ENCODE measurements at regions not wholly inside any gene's neighbourhood (a gene's known extent, or its start where the extent isn't known, plus 50 kb on each side); places are given as distances from the start of the nearest gene placed in this dataset.

- no peak for DNase-seq (ENCODE audit: low read depth in 2 of 3, low spot score in 1 of 3)
Measured at GRCh38 chr3:104685492-104685891, 681.2 kb upstream of the ALCAM start.

- DNase-seq (ENCODE audit: low read depth in 2 of 3, low spot score in 1 of 3): no peak
Measured at GRCh38 chr3:104687362-104687761, 679.3 kb upstream of the ALCAM start.

GRCh38 chr3:104696470-104696869 is 670.2 kb upstream of the ALCAM start:
- DNase-seq (ENCODE audit: low read depth in 2 of 3, low spot score in 1 of 3): no peak

- no peak for DNase-seq (ENCODE audit: low read depth in 2 of 3, low spot score in 1 of 3)
Measured at GRCh38 chr3:104711406-104711805, 655.3 kb upstream of the ALCAM start.

DNA sequence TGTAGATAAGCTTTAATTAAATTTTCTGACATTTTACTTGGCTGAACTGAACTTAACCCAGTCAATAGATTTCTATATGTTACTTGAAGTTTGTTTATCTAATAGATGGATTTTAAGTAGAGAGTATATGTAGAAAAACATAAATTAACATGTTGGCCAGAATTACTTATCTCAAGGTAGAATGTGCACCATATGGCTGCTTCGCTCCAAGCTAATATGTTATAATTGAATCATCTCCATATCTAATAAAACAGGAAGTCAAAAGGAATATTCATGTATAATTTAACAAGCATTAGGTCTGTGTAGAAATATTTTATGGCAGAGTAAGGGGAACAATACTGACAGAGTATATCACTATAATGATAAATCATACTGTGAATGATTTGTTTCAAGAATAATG is 650.7 kb upstream of the ALCAM start:
- no peak for DNase-seq (ENCODE audit: low read depth in 2 of 3, low spot score in 1 of 3)

DNA sequence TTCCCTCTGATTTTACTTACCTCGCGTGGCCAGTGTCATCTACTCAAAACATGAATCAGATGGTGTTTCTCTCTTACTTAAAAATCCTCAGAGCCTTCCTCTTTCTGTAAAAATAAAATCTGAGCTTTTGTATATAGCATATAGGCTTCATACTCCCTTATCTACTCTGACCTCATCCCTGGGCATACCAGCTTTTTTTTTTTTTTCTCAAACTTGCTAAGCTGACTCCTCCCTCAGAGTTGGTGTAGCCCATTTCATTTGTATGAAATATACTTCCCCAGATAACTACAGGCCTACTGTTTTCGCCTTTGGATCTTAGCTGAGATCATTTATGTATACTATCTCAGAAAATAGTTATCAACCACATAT is 648.9 kb upstream of the ALCAM start:
- no peak for DNase-seq (ENCODE audit: low read depth in 2 of 3, low spot score in 1 of 3)

DNA sequence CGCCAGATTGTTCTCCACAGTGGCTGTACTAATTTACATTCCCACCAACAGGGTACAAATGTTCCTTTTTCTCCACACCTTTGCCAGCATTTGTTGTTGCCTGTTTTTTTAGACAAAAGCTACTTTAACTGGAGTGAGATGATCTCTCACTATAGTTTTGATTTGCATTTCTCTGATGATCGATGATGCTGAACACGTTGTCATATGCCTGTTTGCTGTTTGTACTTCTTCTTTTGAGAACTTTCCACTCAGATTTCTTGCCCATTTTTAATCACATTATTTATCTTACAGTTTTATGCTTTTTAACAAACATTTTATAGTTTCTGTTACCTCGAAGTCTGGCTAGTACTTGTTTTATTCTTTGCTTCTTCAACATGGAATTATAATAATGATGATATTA is 643.7 kb upstream of the ALCAM start:
- DNase-seq (ENCODE audit: low read depth in 2 of 3, low spot score in 1 of 3): no peak

DNA sequence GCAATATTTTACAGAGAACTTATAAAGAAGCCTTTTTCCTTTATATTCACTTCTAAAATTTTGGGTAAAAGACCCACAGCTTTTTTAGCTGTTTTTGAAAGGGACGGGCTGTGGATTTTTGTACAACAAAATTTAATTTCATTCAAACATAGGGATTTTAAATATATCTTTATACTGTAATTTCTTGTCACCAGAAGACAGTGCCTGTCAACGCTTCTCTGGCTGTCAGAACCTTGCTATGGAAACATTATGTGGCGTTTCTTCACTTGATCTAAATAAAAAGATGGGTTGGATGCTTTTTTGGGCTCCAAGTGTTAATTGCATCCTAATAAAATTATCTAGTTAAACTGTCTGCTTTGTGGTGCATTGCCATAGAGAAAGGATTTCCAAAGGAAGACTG is 635.6 kb upstream of the ALCAM start:
- DNase-seq (ENCODE audit: low read depth in 2 of 3, low spot score in 1 of 3): no peak

DNA sequence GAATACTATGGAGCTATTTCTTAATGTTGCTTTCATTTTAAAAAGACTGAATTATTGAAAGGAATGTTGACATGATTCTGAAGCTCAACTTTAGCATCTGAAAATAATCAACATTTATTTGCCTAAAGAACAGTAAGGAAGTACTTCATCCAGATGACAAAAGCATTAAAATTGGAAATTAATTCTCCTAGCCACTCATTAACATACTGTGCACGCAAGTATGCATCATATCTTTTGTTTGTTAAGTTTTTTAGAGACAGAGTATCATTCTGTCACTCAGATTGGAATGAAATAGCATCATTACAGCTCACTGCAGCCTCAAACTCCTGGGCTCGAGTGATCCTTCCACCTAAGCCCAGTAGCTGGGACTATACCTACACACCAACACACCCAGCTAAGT is 632.1 kb upstream of the ALCAM start:
- DNase-seq (ENCODE audit: low read depth in 2 of 3, low spot score in 1 of 3): no peak

DNA sequence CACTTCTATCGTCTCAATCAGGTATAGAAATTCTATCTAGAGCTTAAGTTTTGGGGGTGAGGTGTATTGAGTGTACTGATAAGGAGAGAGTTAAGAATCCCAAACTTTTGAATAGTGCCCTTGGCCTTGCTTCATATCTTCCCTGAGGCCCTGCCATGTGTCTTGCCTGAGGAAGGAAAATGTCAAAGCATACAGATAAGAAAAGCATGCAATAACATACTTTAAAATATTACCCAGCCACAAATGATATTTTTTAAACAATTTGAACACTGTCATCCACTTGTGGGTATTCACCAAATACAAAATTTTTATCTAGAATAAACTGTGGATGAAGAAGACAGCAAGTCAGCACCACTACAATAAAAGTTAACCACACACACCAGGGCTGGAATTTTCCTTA is 631.0 kb upstream of the ALCAM start:
- DNase-seq (ENCODE audit: low read depth in 2 of 3, low spot score in 1 of 3): no peak

- no peak for DNase-seq (ENCODE audit: low read depth in 2 of 3, low spot score in 1 of 3)
Measured at GRCh38 chr3:104738271-104738670, 628.4 kb upstream of the ALCAM start.

DNA sequence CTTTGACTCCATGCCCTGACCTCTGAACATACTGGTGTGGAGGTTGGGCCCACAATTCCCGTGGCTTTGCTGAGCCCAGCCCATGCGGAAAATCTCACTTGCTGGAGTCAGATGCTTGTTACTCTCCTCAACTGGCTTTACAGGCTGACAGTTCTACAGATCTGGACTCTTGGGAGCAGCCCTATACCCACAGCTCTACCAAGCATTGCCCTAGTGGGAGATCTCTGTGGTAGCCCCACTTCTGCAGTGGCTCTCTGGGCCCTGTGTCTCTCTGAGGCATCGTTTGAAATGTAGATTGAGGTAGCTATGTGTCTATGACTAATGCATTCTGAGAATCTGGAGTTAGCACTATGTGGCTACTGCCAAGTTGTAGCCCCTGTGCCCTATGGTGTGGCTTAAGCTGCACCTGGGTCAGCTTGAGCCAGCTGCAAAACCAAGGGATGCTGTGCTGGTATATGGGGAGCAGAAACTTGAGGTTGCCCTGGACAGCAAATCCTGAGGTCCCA is 625.8 kb upstream of the ALCAM start:
- no peak for DNase-seq (ENCODE audit: low read depth in 2 of 3, low spot score in 1 of 3)

DNA sequence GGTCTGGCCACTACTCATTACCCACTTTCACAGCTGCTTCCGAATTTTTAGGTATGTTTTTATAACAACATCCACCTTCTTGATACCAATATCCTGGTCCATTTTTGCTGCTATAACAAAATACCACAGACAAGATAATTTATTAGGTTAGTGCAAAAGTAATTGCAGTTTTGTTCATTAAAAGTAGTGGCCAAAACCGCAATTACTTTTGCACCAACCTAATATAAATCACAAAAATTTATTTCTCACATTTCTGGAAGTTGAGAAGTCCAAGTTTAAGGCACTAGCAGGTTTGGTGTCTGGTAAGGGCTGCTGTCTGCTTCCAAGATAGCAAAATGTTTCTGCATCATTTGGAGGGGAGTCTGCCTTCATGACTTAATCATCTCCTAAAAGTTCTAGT is 624.7 kb upstream of the ALCAM start:
- no peak for DNase-seq (ENCODE audit: low read depth in 2 of 3, low spot score in 1 of 3)

DNA sequence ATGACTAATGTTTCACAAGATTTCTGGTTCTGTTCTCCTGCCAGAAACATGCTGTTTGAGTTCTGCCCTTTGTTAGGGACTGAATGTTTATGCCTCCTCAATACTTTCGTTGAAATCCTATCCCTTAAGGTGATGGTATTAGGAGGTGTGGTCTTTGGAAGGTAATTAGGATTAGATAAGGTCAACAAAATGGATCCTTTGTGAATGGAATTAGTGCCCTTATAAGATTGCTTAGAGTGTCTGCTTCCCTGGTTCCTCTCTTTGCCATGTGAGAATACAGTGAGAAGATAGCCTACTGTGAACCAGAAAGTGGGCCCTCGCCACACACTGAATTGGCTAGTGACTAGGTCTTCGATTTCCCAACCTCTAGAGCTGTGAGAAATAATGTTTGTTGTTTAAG is 621.4 kb upstream of the ALCAM start:
- DNase-seq (ENCODE audit: low read depth in 2 of 3, low spot score in 1 of 3): no peak

DNA sequence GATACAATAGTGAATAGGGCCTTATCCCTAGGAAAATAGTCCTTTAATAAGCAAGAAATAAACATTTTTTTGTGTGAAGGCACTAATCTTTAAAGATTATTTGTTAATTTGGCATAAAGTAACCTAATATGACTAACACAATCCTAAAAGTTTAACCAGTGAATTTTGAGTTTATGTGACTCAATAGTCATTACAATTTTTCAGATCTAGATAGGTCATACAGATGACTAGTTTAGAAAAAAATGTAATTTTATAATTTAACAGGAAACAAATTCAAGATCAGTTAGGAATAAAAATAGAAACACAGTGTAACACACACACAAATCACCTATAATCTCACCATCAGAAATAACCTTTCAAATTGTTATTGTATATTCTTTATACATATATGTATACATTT is 620.7 kb upstream of the ALCAM start:
- no peak for DNase-seq (ENCODE audit: low read depth in 2 of 3, low spot score in 1 of 3)

DNA sequence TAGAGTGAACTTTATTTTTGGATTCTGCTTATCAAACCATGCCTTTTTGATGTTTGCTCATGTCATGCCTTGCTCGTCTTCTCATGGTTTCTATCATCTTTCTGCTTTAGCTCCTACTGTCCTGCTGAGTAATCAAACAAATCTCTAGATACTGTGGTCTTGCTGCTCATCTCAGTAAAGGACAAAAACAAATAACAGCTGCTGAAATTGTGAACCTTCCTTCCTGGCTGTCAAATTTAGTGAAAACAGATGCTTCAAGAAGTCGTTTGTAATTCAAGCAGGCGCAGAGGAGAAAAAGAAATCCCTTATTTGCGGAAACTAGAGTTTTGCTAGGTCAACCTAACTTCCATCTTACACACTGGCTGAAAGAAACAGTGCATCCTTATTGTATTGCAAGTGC is 616.1 kb upstream of the ALCAM start:
- no peak for DNase-seq (ENCODE audit: low read depth in 2 of 3, low spot score in 1 of 3)

DNA sequence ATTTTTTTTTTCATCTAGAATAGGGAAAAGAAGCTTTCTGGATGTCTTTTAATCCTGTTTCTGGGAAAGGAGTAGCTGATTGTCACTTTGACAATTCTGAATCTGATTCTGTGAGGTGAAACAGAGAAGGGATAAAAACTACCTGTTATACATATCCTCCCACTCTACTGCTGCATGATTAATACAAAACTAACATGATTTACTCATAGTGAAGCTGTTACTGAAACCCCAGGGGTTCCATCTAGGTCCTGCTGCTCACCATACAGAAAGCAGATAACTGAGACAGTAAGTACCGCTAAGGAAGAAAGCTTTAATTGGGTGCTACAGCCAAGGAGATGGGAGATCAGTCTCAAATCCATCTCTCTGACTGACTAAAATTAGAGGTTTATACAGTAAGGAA is 610.9 kb upstream of the ALCAM start:
- no peak for DNase-seq (ENCODE audit: low read depth in 2 of 3, low spot score in 1 of 3)

DNA sequence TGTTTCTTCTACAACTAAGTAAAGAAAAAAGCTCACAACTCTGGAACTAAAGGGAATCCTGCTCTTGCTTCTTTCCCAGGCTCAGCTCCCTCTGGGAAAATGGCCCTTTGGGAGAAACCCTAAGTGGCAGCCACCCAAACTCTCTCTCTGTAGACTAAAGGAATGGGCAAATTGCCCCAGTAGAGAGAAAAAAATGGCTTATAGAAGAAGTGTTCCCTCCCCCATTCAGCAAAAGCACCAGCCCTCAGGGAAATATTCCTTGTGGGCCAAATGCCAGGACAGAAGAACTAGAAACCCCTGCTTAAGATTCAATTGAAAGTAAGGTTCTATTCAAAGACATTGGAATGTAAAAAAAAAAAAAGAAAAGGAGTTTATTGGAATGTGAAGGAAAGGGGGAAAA is 603.7 kb upstream of the ALCAM start:
- no peak for DNase-seq (ENCODE audit: low read depth in 2 of 3, low spot score in 1 of 3)

DNA sequence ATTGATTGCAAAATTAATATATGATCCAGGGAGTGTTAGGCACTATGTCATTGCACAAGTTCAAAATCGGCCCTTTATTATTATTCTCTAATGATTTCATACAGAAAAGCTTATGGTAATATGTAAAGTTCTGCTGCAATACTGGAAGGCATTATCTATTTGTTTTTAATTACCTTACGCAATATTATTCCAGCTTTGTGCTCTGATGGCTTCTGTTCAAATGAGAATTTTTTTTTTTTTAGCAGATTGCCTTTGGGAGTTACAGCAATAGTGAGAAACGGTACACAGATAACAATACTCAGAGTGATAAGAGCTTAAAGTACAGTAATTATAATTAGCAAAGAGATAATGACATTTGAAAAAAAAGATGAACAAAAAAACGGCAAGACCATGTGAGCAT is 602.2 kb upstream of the ALCAM start:
- no peak for DNase-seq (ENCODE audit: low read depth in 2 of 3, low spot score in 1 of 3)

GRCh38 chr3:104768886-104769285 is 597.8 kb upstream of the ALCAM start:
- DNase-seq (ENCODE audit: low read depth in 2 of 3, low spot score in 1 of 3): no peak

- no peak for DNase-seq (ENCODE audit: low read depth in 2 of 3, low spot score in 1 of 3)
Measured at GRCh38 chr3:104779324-104779723, 587.4 kb upstream of the ALCAM start.

- DNase-seq (ENCODE audit: low read depth in 2 of 3, low spot score in 1 of 3): no peak
Measured at GRCh38 chr3:104781112-104781511, 585.6 kb upstream of the ALCAM start.

DNA sequence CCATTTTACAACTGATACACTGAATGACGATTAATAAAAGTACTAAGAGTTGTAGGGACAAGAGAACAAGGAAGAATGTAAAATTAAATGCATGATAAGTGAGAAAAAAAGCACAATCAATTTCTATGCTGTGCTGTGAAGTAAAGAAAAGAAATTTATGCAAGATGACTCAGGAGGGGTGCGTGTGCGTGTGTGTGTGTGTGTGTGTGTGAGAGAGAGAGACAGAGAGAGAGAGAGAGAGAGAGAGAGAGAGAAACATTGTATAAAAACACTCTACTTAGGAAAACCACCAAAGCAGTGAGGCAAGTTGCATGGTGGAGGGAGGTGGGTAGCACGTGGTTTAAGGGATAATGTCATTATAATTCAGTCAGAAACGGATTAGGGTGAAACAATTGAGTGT is 580.8 kb upstream of the ALCAM start:
- DNase-seq (ENCODE audit: low read depth in 2 of 3, low spot score in 1 of 3): no peak

DNA sequence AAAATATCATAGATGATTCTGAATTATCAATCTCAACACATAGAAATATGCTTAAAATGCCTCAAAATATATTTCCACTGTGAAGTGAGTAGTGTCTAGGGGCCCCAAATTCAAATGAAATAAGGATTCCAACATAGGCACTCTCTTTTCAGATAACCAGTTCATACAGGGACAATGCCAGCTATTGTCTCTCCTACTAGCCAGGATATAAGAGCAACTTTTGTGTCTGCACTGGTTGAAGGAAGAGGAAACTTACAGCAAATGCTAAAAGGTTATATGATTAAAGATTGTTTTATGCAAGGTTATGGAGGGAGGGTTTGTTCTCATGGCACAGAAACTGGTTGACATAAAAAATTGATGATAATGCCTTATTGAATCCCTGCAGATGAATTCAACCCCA is 579.4 kb upstream of the ALCAM start:
- no peak for DNase-seq (ENCODE audit: low read depth in 2 of 3, low spot score in 1 of 3)

Data from stimulated activated CD4-positive, alpha-beta T cell treated with anti-CD3 and anti-CD28 coated beads, Interleukin-12 subunit alpha, Interleukin-12 subunit beta, amount 100 ng/mL, for 48 hours (primary cell).